ENCODE measurements at regions not wholly inside any gene's neighbourhood (a gene's known extent, or its start where the extent isn't known, plus 50 kb on each side); places are given as distances from the start of the nearest gene placed in this dataset.
A peak's percentile ranks its signal among the peaks of the same experiment; 100 is the strongest.
"Not testable (repeated sequence)": the region's sequence is repeated elsewhere in the genome, so short reads cannot be mapped to it uniquely, and the experiment has no call there.

DNA sequence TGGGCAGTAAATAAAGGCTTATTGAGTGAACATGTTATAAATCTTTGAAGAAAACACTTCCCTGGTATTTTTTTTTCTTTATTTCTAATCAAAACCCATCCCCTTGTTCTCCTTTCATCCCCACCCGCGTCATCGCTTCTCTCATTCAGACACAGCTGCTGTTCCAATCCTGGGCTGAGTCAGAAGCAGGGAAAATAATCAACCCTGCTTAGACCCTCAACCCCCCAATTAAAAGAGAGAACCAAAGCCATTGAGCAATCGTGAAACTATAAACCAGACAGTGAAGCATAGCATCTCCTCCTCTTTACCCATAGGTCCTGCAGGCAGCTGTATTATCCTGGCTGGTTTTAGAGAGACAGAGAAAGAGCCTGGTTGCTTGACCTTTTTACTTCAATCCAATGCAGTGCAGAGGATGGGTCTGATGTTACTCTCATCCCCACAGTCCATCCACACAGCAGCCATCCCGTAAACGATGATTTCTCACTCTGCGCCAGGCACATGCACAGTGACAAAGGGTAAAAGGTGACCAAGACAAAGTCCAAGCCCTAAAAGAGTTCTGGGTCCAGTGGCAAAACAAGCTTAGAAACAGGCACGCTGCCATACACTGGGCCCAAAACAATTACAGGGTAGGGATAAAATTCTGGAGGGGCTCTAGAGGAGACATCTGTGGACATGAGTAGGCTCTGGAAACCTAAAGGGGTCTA, 238.3 kb downstream of the GALC start:
- no peak for DNase-seq (ENCODE audit: extremely low spot score)
- Histone ChIP-seq H3K9me3 (no peaks in the 10 kb centered on the region), H3K27me3 (no peaks in the 10 kb centered on the region), H3K4me3 (no peak overlapping the region), H3K4me1 (no peaks in the 10 kb centered on the region), H3K27ac (replicated peaks in 1 of 4) (no peak overlapping the region), H3K36me3 (no peaks in the 10 kb centered on the region)
- intact Hi-C loops (cut with DNase I): no loop called here
- 79% methylated on average over 8 of the region's 8 CpGs for WGBS
- TF ChIP-seq POLR2AphosphoS5 (IDR thresholded peaks at IDR 0.05) (no peak), POLR2A (IDR thresholded peaks at IDR 0.05; ENCODE audit: low read depth) (no peak), EP300 (IDR thresholded peaks at IDR 0.05) (no peak)
- TF ChIP-seq, protein P1, sequence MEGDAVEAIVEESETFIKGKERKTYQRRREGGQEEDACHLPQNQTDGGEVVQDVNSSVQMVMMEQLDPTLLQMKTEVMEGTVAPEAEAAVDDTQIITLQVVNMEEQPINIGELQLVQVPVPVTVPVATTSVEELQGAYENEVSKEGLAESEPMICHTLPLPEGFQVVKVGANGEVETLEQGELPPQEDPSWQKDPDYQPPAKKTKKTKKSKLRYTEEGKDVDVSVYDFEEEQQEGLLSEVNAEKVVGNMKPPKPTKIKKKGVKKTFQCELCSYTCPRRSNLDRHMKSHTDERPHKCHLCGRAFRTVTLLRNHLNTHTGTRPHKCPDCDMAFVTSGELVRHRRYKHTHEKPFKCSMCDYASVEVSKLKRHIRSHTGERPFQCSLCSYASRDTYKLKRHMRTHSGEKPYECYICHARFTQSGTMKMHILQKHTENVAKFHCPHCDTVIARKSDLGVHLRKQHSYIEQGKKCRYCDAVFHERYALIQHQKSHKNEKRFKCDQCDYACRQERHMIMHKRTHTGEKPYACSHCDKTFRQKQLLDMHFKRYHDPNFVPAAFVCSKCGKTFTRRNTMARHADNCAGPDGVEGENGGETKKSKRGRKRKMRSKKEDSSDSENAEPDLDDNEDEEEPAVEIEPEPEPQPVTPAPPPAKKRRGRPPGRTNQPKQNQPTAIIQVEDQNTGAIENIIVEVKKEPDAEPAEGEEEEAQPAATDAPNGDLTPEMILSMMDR (IDR thresholded peaks at IDR 0.05): no peak

DNA sequence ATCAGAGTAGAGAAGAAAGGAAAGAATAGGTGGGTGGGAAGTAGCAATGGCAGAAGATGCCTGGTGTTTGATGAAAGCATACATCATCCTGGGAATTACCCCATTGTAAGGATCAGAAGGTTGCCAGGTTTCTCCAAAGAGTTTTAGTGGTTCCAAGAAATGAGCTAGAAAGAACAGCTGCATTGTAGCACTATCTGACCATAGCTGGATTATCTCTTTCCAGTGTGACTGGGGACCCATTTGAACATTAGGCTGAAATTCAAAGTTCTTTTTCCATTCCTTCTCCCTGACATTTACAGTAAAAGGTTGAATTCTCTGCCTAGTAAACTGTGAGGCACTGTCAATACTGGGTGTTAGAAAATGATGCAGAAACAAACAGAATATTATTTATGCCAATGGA, 244.4 kb downstream of the GALC start:
- Histone ChIP-seq H3K4me3 (no peak overlapping the region), H3K27ac (replicated peaks in 1 of 4) (no peak overlapping the region), H3K36me3 (no peaks in the 10 kb centered on the region), H3K27me3 (no peaks in the 10 kb centered on the region), H3K4me1 (no peaks in the 10 kb centered on the region), H3K9me3 (no peaks in the 10 kb centered on the region)
- intact Hi-C loops (cut with DNase I): no loop called here
- TF ChIP-seq POLR2A (IDR thresholded peaks at IDR 0.05; ENCODE audit: low read depth): no peak
- TF ChIP-seq EP300 (IDR thresholded peaks at IDR 0.05): no peak
- no peak for TF ChIP-seq POLR2AphosphoS5 (IDR thresholded peaks at IDR 0.05)
- TF ChIP-seq, protein P1 (IDR thresholded peaks at IDR 0.05): no peak
- DNase-seq (ENCODE audit: extremely low spot score): no peak

DNA sequence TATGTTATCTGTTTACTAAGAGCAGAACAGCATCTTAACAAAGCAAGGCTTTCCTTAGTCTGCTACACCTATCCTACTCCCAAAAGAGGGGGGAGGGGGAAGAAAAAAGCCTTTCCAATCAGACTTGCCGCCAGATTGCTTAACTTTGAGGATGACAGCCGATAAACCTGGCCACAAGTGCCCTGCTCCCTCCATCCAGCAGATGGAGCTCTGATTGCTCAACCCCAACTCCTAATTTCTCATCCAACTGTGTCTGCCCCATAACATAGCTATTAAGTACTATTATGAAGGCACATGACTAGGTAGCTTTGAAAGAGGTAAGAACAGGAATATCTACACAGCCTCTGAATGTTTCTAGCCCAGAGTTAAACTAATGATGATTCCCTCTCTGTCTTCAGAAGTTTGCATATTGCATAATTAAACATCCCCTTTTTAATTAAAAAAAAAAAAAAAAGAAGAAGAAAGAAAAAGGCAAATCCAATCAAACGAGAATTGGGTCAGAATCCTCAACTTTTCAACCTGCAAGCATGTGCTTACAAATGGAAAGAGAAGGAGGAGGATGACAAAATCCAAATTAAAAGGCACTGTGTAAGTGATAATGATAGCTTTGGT, 247.4 kb downstream of the GALC start:
- H3K27ac ChIP-seq (replicated peaks in 1 of 4): no peak overlapping the region
- no peak for DNase-seq (ENCODE audit: extremely low spot score)
- H3K4me3 ChIP-seq: no peak overlapping the region
- no peaks in the 10 kb centered on the region for H3K4me1 ChIP-seq
- H3K9me3 ChIP-seq: peaks cover 0 to 5% (median 0%) of the 10 kb centered on the region in 4 donors
- no peaks in the 10 kb centered on the region for H3K27me3 ChIP-seq
- H3K36me3 ChIP-seq: no peaks in the 10 kb centered on the region
- WGBS: 61% methylated on average over 3 of the region's 3 CpGs
- TF ChIP-seq, protein P1 (IDR thresholded peaks at IDR 0.05): peak in 2 of 3 experiments; percentile 35 to 60
- TF ChIP-seq POLR2AphosphoS5 (IDR thresholded peaks at IDR 0.05) (no peak), POLR2A (IDR thresholded peaks at IDR 0.05; ENCODE audit: low read depth) (no peak), EP300 (IDR thresholded peaks at IDR 0.05) (no peak)
- intact Hi-C loops (cut with DNase I): no loop called here

DNA sequence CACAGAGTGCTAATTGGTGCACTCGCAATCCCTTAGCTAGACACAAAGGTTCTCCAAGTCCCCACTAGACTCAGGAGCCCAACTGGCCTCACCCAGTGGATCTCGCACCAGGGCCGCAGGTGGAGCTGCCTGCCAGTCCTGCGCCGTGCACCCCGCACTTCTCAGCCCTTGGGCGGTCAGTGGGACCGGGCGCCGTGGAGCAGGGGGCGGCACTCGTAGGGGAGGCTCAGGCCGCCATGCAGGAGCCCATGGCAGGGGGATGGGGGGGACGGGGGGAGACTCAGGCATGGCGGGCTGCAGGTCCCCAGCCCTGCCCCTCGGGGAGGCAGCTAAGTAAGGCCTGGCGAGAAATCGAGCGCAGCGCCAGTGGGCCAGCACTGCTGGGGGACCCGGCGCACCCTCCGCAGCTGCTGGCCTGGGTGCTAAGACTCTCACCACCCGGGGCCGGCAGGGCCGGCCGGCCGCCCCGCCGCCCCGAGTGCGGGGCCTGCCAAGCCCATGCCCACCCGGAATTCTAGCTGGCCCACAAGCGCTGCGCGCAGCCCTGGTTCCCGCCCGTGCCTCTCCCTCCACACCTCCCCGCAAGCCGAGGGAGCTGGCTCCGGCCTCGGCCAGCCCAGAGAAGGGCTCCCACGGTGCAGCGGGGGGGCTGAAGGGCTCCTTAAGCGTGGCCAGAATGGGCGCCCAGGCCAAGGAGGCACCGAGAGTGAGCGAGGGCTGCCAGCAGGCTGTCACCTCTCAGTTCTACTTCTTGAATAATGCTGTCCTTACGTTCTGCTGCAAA, 258.2 kb downstream of the GALC start:
- DNase-seq (ENCODE audit: extremely low spot score); H3K36me3 ChIP-seq; H3K4me1 ChIP-seq; intact Hi-C loops (cut with DNase I); H3K27ac ChIP-seq (replicated peaks in 1 of 4); H3K27me3 ChIP-seq; H3K4me3 ChIP-seq; H3K9me3 ChIP-seq: not testable (repeated sequence)
- WGBS: 94% methylated on average over 8 of the region's 49 CpGs

DNA sequence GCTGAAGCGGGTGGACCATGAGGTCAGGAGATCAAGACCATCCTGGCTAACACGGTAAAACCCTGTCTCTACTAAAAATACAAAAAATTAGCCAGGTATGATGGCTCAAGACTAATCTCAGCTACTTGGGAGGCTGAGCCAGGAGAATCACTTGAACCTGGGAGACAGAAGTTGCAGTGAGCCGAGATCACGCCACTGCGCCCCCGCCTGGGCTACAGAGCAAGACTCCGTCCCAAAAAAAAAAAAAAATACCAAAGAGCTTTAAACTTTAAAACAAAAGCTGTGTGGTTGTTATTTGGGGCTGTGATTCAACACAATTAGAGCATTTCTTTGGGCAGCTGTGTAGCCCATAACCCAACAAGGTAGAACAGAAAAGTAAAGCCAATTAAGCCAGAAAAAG, 259.9 kb downstream of the GALC start:
- H3K4me1 ChIP-seq; H3K4me3 ChIP-seq; H3K27ac ChIP-seq (replicated peaks in 1 of 4); DNase-seq (ENCODE audit: extremely low spot score); H3K9me3 ChIP-seq; H3K27me3 ChIP-seq; intact Hi-C loops (cut with DNase I); H3K36me3 ChIP-seq: not testable (repeated sequence)
- 79% methylated on average over 7 of the region's 7 CpGs for WGBS
